ENCODE measurements at regions not wholly inside any gene's neighbourhood (a gene's known extent, or its start where the extent isn't known, plus 50 kb on each side); places are given as distances from the start of the nearest gene placed in this dataset.
"Not testable (repeated sequence)": the region's sequence is repeated elsewhere in the genome, so short reads cannot be mapped to it uniquely, and the experiment has no call there.

DNA sequence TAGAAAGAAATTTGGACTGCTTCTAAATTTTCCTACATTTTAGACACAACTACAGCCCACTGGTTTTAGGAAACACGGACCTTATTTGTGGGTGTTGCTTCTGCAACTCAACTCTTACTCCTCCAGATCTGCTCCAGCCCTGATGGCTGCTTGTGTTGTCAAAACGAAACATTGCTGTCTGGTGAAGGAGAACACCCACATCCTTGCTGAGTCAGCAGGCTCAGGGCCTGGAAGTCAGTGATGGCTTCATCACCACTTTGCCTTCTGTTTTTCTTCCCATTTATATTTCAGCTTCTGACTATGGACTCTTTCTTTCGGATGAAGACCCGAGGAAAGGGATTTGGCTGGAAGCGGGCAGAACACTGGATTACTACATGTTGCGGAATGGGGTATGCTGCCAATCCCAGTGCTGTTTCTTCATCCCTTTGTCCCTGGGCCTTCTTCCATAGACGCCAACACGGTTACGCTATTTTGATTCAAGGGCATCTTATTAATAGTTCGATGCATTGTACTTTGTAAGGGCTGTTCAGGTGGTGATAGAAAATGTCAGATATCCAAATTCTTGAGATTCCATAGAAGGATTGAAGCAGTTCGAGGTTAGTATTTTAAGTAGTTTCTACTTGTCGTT lies 392.6 kb upstream of the TPM1 start:
- no peak for DNase-seq

DNA sequence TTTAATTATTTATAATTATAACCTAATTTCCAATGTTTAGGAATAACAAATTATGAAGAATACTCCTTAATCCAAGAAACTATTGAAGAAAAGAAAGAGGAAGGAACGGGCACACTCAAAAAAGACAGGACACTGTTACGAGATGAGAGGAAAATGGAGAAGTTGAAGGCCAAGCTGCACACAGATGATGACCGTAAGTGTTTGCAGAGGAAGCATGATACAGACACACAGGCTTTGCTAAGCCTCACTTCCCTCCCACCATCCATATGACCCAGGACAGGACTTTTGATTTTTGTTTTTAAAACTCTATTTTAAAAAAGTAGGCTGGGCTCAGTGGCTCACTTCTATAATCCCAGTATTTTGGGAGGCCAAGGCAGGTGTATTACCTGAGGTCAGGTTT lies 389.4 kb upstream of the TPM1 start:
- DNase-seq = peak; percentile 42 to 45

DNA sequence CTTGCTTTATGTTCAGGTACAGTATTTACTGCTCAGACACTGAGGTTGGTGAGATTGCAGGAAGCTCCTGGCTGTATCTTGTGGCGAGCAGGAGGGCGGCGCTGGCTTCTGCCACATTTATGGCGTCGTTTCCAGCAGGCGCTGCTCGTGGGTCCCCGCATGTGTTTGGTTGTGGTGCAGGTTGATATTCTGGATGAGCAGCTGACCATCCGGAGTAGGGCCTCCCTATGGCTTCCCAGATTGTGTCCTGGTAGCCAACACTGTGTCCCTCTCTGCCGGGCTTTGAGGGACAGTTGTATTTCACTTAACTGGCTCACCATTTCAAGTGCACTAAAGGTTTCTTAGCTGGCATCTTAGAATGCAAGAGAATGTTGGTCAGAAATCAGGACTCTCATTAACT lies 386.5 kb upstream of the TPM1 start:
- no peak for DNase-seq

DNA sequence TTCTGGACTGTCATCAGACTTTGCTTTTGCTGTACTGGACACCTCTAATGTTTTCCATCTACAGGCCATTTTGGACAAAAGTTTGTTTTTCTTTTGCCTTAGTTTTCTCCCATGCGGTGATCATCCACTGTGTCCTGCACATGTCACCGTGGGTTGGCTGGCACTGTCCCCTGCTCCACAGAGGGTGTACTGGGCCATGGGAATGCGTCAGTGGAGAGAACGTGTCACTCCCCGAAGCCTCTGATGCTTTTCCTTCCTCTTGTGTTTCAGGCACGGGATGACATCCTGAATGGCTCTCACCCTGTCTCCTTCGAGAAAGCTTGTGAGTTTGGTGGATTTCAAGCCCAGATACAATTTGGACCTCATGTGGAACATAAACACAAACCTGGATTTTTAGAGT lies 385.0 kb upstream of the TPM1 start:
- DNase-seq = not testable (repeated sequence)

DNA sequence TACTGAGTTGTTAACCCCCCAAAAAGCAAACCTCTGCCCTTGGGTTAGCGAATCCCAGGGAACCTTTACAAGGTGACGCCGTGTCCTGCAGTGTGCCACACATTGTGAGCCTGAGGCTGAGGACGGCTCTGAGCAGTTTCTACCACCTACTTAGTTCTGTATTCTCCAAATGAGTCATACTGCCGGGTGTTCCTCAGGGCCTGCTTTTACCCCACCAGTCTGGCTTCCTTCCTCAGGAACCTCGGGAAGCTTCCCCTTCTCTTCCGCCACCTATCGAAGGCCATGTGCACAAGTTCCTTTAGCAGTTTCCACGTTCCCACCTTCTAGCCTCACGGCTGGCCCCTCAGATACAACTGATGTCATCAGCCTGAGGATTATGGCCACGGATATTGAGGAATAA lies 384.0 kb upstream of the TPM1 start:
- peak in 1 of 2 experiments; percentile 3 for DNase-seq

DNA sequence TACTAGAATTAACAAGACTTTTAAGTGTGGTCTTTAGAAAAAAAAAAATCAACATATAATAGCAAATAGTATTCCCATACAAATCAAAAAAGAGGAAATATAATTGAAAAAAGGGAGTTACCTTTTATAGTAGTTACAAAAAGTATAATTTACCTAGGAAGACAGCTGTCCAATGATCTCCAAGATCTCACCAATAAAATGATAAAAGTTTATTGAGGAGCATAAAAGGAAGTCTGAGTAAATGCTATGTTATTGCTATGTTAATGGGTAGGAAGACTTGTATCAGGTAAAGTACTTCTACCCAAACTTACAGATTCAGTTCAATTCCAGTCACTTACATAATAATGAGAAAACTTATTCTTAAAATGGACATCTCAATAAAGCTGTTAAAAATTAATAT lies 379.0 kb upstream of the TPM1 start:
- no peak for DNase-seq

DNA sequence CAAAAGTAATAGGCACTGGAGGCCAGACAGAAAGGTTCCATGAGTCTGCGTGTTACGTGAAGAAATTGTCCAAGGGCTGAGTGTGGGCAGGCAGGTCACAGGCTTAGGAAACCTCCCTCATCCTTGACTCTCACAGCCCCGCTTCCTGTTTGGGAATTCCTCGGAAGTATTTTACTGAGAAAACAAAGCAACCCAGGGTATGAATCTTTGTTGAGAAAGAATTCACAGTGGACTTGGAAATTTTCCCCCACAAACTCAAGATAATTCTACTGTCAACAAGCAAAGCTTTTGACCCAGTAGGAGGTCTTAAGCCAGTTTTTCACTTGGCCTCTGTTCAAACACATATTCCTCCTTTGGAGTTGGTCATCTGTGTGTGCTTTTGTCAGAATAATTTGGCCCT lies 377.1 kb upstream of the TPM1 start:
- DNase-seq = no peak

DNA sequence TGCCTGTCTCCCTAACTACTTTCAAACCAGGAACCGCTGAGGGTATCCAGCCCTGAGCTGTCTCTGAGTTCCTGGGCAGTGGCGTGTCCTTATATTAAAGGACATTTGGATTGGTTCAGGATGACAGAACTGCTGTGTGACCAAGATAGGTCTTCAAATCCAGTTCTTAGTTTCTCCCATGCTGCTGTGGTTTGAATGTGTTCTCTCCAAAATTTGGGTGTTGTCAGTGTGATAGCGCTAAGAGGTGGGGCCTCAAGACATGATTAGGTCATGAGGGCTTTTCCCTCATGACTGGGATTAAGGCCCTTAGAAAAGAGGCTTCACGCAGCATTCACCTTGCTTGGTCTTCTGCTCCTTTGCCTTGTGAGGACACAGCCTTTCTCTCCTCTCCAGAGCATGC lies 376.5 kb upstream of the TPM1 start:
- DNase-seq = no peak

DNA sequence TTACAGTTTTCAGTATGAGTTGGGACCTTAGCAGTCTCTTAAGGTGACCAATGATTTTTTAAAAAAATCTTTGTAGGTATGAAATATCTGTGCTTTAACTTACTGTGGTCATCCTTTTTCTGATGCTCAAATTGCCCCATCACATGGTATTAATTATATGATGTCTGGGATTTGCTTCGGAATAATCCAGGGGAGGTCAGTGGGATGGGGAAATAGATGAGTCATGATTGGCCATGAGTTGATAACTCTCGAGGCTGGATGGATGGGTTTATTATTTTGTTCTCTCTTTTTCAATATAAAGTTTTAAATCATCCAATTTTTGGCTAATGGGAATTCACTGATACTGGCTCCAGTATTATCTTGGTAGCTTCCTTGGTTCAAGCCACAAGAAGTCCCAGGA lies 370.3 kb upstream of the TPM1 start:
- DNase-seq = no peak

DNA sequence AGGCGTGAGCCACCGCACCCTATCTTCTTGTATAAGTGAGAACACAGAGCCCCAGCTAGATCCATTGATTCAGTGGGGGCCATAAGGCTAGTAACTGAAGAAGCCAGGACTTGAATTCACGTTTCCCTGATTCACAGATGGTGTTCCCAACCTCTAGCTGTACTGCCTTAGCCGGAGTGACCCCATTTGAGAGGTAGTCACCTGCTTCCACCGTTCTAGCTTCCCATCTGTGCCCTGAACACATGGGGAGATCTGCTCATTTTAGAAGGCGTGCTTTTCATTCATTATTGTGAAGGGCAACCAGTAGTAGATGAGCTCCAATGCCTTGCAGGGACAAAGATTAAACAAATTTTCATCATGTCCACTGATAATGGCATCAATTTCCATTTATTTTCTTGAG lies 365.7 kb upstream of the TPM1 start:
- DNase-seq = no peak

DNA sequence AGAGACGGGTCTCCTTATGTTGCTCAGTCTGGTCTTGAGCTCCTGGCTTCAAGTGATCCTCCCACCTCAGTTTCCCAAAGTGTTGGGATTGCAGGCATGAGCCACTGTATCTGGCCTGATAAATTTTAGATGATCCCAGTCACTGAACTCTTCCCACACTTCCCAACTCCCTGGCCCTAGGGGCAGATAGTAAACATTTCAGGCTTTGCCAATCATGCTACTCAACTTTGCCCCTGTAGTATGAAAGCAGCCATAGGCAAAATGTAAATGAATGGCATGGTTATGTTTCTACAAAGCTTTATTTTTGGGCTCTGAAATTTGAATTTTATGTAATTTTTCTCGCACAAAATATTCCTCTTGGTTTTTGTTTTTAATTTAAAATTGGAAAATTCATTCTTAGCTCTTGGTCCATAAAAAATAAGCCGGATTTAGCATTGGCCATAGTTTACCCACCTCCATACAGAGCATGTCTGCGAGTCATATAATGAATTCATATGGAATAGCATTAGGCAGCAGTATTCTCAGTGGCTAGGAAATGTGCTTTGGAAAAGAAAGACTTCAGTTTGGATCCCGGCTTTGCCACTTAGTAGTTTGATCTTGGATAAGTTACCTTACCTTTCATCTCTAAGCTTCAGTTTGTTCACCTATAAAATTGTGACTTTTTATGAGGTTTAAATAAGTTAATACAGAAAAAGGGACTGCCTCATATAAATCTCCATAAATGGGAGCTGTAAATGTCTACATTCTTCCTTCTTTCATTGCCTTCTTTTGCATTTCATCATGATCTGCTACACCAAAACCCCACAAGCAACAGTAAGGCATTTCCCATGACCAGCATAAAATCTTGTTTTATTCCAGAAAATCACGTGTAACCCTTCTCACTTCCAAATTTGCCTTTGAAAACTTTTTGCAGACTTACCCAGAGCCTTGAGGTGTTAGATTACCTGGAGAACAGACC lies 360.3 kb upstream of the TPM1 start:
- DNase-seq = no peak

DNA sequence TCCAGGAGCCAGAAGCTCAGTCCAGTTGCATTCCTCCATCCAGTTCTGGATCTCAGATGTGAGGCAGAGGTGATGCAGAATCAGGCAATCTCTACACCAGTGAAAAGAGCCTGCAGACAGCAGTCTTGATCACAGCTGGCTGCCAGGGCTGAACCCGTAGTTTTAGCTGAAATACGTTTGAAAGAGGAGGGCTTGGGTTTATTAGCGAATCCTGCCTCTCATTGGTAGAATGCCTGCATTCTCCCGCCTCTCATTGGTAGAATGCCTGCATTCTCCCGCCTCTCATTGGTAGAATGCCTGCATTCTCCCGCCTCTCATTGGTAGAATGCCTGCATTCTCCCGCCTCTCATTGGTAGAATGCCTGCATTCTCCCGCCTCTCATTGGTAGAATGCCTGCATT lies 359.4 kb upstream of the TPM1 start:
- DNase-seq = not testable (repeated sequence)

DNA sequence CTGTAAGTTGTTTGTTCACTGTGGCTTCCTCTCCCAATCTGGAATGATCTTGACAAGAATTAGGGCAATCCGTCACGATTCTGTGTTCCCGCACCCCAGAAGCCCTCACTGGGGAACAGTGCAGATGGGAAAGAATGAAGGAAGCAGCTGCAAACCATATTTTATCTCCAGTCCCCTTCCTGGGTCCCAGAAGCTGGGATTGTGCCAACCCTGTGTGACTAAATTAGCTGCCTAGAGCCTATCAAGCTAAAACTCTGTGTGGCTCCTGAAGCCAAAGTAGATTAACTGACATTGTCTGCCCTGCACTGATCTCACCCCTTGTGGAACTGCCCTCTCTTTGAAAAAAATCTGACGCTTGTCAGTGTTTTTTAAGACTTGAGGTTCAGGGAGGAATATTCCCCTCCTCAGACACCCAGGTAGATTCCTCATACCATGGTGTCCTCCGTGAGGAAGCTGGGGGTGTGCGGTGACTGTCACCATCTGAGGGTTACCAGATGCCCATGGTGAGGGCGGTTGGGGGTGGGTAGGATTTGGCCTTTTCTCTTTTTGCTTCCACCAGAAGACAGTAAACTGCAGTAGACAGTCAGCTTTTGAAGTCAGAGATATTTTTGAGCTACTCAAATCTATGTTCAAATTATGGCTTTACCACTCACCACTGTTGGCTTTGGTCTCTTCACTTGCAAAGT lies 358.3 kb upstream of the TPM1 start:
- DNase-seq = no peak

DNA sequence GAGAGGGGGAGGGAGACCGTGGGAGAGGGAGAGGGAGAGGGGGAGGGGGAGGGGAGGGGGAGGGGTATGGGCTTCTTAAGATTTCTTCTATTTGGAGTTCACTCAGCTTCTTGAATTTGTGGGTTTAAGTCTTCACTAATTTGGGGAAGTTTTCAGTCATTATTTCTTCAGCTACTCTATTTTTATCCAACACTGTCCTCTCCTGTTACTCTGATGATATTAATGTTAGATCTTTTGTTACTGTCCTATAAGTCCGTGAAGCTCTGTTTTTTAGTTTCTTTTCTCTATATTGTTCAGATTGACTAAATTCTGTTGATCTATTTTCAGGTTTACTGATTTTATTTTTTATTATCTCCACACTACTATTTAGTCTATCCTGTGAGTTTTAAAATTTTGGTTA lies 351.5 kb upstream of the TPM1 start:
- DNase-seq = no peak

DNA sequence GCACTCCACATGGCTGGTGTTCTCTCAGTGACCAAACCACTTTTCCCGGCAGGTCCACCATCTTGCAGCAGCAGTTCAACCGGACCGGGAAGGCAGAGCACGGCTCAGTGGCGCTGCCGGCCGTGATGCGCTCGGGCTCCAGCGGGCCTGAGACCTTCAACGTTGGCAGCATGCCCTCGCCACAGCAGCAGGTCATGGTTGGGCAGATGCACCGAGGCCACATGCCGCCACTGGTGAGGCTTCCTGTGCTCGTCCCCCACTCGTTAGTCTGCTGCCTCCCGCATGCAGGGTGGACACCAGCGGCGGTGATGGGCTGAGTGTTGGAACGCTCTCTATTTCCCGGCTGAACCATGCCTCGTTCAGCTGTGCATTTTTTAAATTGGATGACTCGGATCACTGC lies 344.9 kb upstream of the TPM1 start:
- no peak for DNase-seq

DNA sequence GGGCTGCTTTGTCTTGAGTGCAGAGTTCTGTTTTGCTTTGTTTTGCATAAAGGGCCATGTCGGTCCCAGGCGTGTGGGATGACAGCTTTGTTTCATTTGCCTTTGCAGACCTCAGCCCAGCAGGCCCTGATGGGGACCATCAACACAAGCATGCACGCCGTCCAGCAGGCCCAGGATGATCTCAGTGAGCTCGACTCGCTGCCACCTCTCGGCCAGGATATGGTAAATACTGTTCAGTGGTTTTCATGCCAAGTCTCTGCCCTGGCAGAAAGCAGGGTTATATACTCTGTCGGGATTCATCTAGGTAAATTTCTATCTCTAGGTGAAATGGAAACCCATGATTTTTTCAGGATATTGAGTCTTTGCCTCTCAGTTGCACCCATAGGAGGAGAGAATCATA lies 343.9 kb upstream of the TPM1 start:
- no peak for DNase-seq

DNA sequence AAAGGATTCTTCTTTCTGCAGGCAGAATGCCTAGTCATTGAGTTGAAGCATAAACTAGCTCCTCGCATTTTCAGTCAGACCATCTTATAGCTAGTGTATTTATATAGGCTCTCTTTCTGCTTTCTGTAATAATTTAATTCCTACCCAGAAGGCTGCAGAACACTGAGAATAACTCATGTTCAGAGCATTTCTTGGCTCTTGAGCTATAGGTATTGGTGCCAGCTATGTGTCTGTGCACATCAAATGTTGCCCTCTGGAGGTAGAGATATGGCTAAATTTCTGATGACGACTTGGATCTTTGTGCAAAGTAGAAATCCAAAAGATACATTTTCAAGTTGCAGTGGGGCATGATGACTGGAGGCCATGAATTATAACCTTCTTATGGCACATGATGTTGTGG lies 336.2 kb upstream of the TPM1 start:
- no peak for DNase-seq

DNA sequence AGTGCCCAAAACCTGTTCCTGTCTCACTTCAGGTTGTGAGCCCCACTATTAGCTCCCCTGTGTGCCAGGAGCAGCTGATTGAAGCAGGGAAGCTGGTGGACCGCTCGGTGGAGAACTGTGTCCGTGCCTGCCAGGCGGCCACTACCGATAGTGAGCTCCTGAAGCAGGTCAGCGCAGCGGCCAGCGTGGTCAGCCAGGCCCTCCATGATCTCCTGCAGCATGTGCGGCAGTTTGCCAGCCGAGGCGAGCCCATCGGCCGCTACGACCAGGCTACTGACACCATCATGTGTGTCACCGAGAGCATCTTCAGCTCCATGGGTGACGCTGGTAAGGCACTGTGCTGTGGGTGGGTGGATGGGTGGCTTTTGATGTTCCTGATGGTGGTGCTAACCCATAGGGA lies 334.1 kb upstream of the TPM1 start:
- no peak for DNase-seq

DNA sequence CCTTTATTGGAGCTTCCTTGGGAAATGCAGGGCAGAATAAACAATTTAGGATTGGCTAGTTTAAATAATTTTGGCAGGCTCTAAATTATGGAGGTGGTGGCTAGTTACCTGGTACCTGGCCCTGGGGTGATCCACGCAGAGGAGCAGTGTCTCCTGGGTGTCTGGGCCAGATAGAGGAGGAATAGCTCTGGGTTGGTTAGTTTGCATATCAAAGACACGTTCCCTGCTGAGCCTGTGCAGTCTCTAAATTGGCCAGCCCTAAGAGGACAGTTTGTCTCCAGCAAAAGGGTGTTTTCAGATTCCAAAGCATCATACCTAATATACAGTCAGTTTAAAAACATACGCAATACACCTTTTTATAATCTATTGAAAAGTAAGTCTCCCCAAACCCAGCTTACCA lies 333.3 kb upstream of the TPM1 start:
- DNase-seq = no peak

DNA sequence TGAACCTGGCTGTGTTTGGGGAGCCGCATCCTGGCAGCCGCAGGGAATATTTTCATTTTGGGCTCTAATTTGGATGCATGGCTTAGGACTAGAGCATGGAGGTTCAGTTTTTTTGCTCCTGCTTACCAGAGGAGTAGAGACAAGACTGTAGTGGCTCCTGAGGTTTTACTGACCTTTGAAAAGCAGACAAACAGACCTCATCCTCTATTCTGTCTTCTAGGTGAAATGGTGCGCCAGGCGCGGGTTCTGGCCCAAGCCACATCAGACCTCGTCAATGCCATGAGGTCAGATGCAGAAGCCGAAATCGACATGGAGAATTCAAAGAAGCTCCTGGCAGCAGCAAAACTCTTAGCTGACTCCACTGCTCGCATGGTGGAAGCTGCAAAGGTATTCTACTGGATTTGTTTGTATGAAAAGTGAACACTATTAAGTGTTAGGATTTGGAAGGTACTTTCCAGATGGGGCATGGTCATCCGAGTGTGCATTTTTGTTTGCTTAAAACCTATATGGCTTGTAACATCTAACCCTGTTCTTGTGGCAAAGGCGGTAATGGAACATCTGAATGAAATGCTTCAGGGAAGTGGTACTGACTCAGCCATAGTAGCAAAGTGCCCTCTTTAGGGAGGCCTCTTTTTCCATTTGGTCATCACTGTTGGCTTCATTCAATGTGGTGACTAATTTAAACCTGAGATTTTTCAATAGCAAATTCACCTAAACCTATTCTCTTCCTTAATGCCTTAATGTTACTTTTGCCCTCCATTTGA lies 330.7 kb upstream of the TPM1 start:
- DNase-seq = no peak

DNA sequence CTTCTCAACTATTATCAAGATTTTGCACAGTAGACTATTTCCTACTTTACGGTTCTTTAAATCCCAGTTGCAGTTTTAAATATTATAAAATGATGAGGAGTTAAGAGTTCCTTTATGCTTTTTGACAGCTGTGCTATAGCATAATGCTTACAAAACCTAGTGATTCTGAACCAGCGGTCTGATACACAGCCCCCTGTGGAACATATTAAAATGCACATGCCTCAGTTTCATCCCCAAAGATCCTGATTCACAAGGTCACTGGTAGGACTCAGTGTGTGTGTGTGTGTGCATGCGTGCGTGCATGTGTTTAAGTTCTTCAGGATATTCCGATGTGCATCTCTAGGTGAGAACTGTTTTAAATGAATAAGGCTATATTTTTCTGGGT lies 330.1 kb upstream of the TPM1 start:
- no peak for DNase-seq

DNA sequence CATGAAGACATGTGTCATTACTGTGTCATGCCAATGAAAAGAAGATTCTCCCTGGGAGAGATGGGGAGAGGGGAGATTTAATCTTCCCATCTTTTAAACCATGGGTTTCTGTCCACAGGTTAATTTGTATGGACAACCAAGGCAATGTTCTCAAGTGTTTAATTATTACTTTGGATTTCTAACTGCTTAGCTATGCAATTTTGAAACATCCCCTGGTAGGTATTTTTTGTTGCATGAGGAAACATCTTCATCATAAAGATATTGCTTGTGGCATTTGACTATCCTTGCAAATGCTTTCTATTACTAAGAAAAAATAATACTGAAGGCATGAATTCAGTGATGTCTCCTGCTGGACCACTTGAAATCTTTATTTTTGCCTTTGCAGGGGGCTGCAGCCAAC lies 326.6 kb upstream of the TPM1 start:
- no peak for DNase-seq

DNA sequence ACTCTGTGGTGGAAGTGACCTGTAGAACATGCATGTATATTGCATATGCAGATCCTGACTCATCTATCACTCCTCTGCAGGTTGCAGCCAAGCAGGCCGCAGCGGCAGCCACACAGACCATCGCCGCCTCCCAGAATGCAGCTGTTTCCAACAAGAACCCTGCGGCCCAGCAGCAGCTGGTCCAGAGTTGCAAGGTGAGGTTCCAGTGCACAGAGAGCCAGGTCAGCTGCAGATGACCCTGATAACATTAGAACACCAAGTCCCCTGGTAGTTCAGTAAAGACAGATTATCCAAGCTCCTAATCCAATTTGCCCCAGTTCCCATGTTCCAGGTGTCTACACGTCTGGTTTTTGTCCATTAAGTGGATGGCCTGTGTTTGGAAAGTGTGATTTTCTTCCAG lies 325.1 kb upstream of the TPM1 start:
- DNase-seq = no peak
